ENCODE measurements at regions not wholly inside any gene's neighbourhood (a gene's known extent, or its start where the extent isn't known, plus 50 kb on each side); places are given as distances from the start of the nearest gene placed in this dataset.

- no peak for DNase-seq
- Histone ChIP-seq H3K27ac (ENCODE audit: low read length) (no peak overlapping the region), H3K9ac (ENCODE audit: low read depth, low read length) (no peak overlapping the region), H3K36me3 (ENCODE audit: insufficient read depth, low read length) (no peaks in the 10 kb centered on the region), H4K20me1 (ENCODE audit: insufficient read depth, low read length) (no peaks in the 10 kb centered on the region; the same call in none of the 2 replicates), H3K9me3 (ENCODE audit: insufficient read depth, low read length, severe bottlenecking) (no peaks in the 10 kb centered on the region), H3K4me3 (ENCODE audit: low read depth in 1 of 2, low read length in 2 of 2) (no peak overlapping the region), H3K79me2 (ENCODE audit: insufficient read depth, low read length) (no peaks in the 10 kb centered on the region), H3K27me3 (ENCODE audit: insufficient read depth, low read length, poor library complexity) (peaks cover 4% of the 10 kb centered on the region), H3K4me1 (ENCODE audit: insufficient read depth, low read length) (no peaks in the 10 kb centered on the region), H2AFZ (ENCODE audit: low read depth, low read length) (no peak overlapping the region), H3K4me2 (ENCODE audit: insufficient read depth, low read length) (no peak overlapping the region)
- no peak for ATAC-seq (ENCODE audit: insufficient read depth, low read depth)
- no peak for TF ChIP-seq EZH2 (IDR thresholded peaks at IDR 0.05; ENCODE audit: borderline replicate concordance, low read depth, low read length, severe bottlenecking)
- TF ChIP-seq CTCF (IDR thresholded peaks at IDR 0.05; ENCODE audit: borderline replicate concordance, extremely low read depth, low read length, poor library complexity, severe bottlenecking) = no peak
Observed at GRCh38 chr17:79244665-79245064, 170.0 kb downstream of the ENGASE start.

GRCh38 chr17:79243996-79244395, 169.4 kb downstream of the ENGASE start:
- Histone ChIP-seq H3K9me3 (ENCODE audit: insufficient read depth, low read length, severe bottlenecking) (no peaks in the 10 kb centered on the region), H4K20me1 (ENCODE audit: insufficient read depth, low read length) (no peaks in the 10 kb centered on the region; the same call in none of the 2 replicates)
- ATAC-seq (ENCODE audit: insufficient read depth, low read depth) = no peak

GRCh38 chr17:79243603-79243990, 169.0 kb downstream of the ENGASE start:
- H3K4me2 ChIP-seq (ENCODE audit: insufficient read depth, low read length) = no peak overlapping the region
- H3K9me3 ChIP-seq (ENCODE audit: insufficient read depth, low read length, severe bottlenecking) = no peaks in the 10 kb centered on the region
- ATAC-seq (ENCODE audit: insufficient read depth, low read depth) (no peak), DNase-seq (no peak)
- H3K9ac ChIP-seq (ENCODE audit: low read depth, low read length) = no peak overlapping the region
- no peaks in the 10 kb centered on the region; the same call in none of the 2 replicates for H4K20me1 ChIP-seq (ENCODE audit: insufficient read depth, low read length)
- no peak overlapping the region for H3K27ac ChIP-seq (ENCODE audit: low read length)
- H3K27me3 ChIP-seq (ENCODE audit: insufficient read depth, low read length, poor library complexity) = peaks cover 4% of the 10 kb centered on the region
- no peaks in the 10 kb centered on the region for H3K36me3 ChIP-seq (ENCODE audit: insufficient read depth, low read length)
- no peaks in the 10 kb centered on the region for H3K4me1 ChIP-seq (ENCODE audit: insufficient read depth, low read length)
- no peaks in the 10 kb centered on the region for H3K79me2 ChIP-seq (ENCODE audit: insufficient read depth, low read length)
- no peak overlapping the region for H2AFZ ChIP-seq (ENCODE audit: low read depth, low read length)
- H3K4me3 ChIP-seq (ENCODE audit: low read depth in 1 of 2, low read length in 2 of 2) = no peak overlapping the region
- TF ChIP-seq EZH2 (IDR thresholded peaks at IDR 0.05; ENCODE audit: borderline replicate concordance, low read depth, low read length, severe bottlenecking) (no peak), CTCF (IDR thresholded peaks at IDR 0.05; ENCODE audit: borderline replicate concordance, extremely low read depth, low read length, poor library complexity, severe bottlenecking) (no peak)

More at GRCh38 chr17:79243996-79244395, 169.4 kb downstream of the ENGASE start:
- H3K4me1 ChIP-seq (ENCODE audit: insufficient read depth, low read length) = no peaks in the 10 kb centered on the region
- H3K79me2 ChIP-seq (ENCODE audit: insufficient read depth, low read length) = no peaks in the 10 kb centered on the region
- H3K27me3 ChIP-seq (ENCODE audit: insufficient read depth, low read length, poor library complexity) = peaks cover 4% of the 10 kb centered on the region
- H3K9ac ChIP-seq (ENCODE audit: low read depth, low read length) = no peak overlapping the region
- no peak overlapping the region for H3K4me2 ChIP-seq (ENCODE audit: insufficient read depth, low read length)
- no peak overlapping the region for H3K4me3 ChIP-seq (ENCODE audit: low read depth in 1 of 2, low read length in 2 of 2)
- no peak for DNase-seq
- H2AFZ ChIP-seq (ENCODE audit: low read depth, low read length) = no peak overlapping the region
- TF ChIP-seq EZH2 (IDR thresholded peaks at IDR 0.05; ENCODE audit: borderline replicate concordance, low read depth, low read length, severe bottlenecking) (no peak), CTCF (IDR thresholded peaks at IDR 0.05; ENCODE audit: borderline replicate concordance, extremely low read depth, low read length, poor library complexity, severe bottlenecking) (no peak)
- no peak overlapping the region for H3K27ac ChIP-seq (ENCODE audit: low read length)
- H3K36me3 ChIP-seq (ENCODE audit: insufficient read depth, low read length) = no peaks in the 10 kb centered on the region

All from DND-41 (cell line).